Muscle of leg (tissue), 3 donors: ENCODE measurements at regions not wholly inside any gene's neighbourhood (a gene's known extent, or its start where the extent isn't known, plus 50 kb on each side); places are given as distances from the start of the nearest gene placed in this dataset.

Experiments
- DNase-seq: peaks from one replicate; pipeline ENCODE4 v3.0.0; 2013
- H3K27ac ChIP-seq: one replicate; pipeline ENCODE4 v1.5.1; 2013; ENCODE audit warnings: mild to moderate bottlenecking, low read length, control low read depth
- H3K27me3 ChIP-seq: one replicate; pipeline ENCODE4 v1.6.1; 2013; ENCODE audit warnings: low read length; ENCODE audit not compliant: control insufficient read depth, insufficient read depth
- H3K36me3 ChIP-seq: one replicate; pipeline ENCODE4 v1.6.1; 2013; ENCODE audit warnings: low read length; ENCODE audit not compliant: control insufficient read depth, insufficient read depth
- H3K4me1 ChIP-seq: one replicate; pipeline ENCODE4 v1.6.1; 2013; ENCODE audit warnings: low read length; ENCODE audit not compliant: control insufficient read depth, insufficient read depth
- H3K4me3 ChIP-seq: one replicate; pipeline ENCODE4 v1.5.1; 2013; ENCODE audit warnings: low read length, control low read depth
- H3K9me3 ChIP-seq: replicated peaks from 2 replicates; pipeline ENCODE4 v1.6.1; 2013; ENCODE audit warnings: low read depth, low read length; ENCODE audit not compliant: control insufficient read depth
- WGBS: methylation state at CpG from one replicate; pipeline ENCODE4 v1.1.5; 2013; ENCODE audit warnings: missing lambda C conversion rate; ENCODE audit not compliant: insufficient coverage; 5-methylcytosine and 5-hydroxymethylcytosine counted together

- H3K4me3 ChIP-seq, result no peak overlapping the region
- no peak overlapping the region for H3K27ac ChIP-seq
- H3K9me3 ChIP-seq, result no peaks in the 10 kb centered on the region
- no peaks in the 10 kb centered on the region for H3K27me3 ChIP-seq
- no peaks in the 10 kb centered on the region for H3K4me1 ChIP-seq
- WGBS, result no CpG with 5 or more reads among the region's 3 CpGs
- H3K36me3 ChIP-seq, result no peaks in the 10 kb centered on the region
- DNase-seq, result peak; percentile 11
Measured at GRCh38 chr11:79937676-79938334, 497.0 kb upstream of the TENM4 start.

DNA sequence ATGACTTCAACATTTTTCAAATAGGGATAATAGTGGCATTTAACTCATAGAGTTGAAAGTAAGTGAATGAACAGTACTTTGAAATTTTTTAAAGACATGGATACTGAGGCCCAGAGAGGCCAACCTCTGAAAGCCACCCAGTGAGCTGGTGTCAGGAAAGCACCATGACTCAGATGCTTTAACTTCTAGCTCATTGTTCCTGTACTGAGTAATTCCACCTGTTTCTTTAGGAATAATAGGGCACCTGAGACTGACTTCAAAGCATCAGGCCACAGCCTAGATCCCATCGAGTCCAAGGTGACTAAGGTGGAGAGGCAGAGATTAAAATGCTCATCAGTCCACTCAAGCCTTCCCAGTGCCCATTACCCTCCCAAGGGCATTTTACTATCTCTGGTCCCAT, 491.8 kb upstream of the TENM4 start:
- no peak for DNase-seq
- H3K27ac ChIP-seq, result no peak overlapping the region
- no CpG with 5 or more reads among the region's 1 CpG for WGBS
- no peaks in the 10 kb centered on the region for H3K27me3 ChIP-seq
- H3K36me3 ChIP-seq, result no peaks in the 10 kb centered on the region
- H3K9me3 ChIP-seq, result no peaks in the 10 kb centered on the region
- no peaks in the 10 kb centered on the region for H3K4me1 ChIP-seq
- H3K4me3 ChIP-seq, result no peak overlapping the region

GRCh38 chr11:79931692-79932091, 490.9 kb upstream of the TENM4 start:
- H3K36me3 ChIP-seq, result no peaks in the 10 kb centered on the region
- H3K27me3 ChIP-seq, result no peaks in the 10 kb centered on the region
- no peak overlapping the region for H3K4me3 ChIP-seq
- H3K4me1 ChIP-seq, result no peaks in the 10 kb centered on the region
- H3K27ac ChIP-seq, result no peak overlapping the region
- no peaks in the 10 kb centered on the region for H3K9me3 ChIP-seq
- no CpG with 5 or more reads among the region's 1 CpG for WGBS
- DNase-seq, result no peak

DNA sequence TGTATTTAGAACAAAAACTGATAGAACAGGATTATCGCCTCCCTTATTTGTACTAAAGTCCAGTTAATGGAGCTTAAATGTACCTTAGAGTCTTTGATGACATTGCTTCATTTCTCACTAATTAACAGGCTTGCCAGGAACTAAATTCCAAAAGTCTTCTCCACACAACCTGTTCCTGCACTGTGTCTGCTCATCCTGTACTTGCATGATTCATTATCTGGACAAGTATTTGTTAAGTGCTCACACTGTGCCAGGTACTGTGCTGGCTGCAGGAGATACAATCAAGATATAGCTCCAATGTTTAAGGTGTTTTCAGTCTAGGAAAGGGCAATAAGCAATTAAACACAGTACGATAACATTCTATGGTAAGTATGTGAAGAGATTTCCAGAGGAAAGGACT, 485.9 kb upstream of the TENM4 start:
- no peaks in the 10 kb centered on the region for H3K9me3 ChIP-seq
- no peak overlapping the region for H3K4me3 ChIP-seq
- H3K27me3 ChIP-seq, result no peaks in the 10 kb centered on the region
- H3K27ac ChIP-seq, result no peak overlapping the region
- no peak for DNase-seq
- whole genome bisulfite sequencing, result no CpG with 5 or more reads among the region's 2 CpGs
- no peaks in the 10 kb centered on the region for H3K4me1 ChIP-seq
- H3K36me3 ChIP-seq, result no peaks in the 10 kb centered on the region

DNA sequence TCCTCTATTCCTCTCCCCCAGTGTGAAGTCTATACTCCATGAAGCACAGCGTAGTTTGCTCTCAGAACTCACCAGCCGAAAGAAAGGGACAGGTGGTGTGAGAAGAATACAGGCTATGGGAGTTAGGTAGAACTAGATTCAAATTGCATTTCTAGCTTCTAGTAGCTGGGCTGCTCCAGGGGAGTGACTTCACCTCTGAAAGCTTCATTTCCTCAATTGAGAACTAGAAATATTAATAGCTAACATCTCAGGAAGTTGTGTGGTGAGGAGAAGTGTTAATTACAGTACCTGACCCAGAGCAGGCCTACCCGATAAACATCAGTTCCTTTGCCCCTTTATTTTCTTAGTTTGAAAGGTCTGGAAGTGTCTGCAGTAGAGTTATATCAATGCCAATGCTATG, 484.7 kb upstream of the TENM4 start:
- Histone ChIP-seq H3K27ac (no peak overlapping the region), H3K4me3 (no peak overlapping the region), H3K27me3 (no peaks in the 10 kb centered on the region), H3K4me1 (no peaks in the 10 kb centered on the region), H3K9me3 (no peaks in the 10 kb centered on the region), H3K36me3 (no peaks in the 10 kb centered on the region)
- DNase-seq, result no peak
- 70% methylated on average over 2 of the region's 3 CpGs for WGBS

GRCh38 chr11:79922641-79923040, 481.8 kb upstream of the TENM4 start:
- H3K27me3 ChIP-seq, result no peaks in the 10 kb centered on the region
- no peaks in the 10 kb centered on the region for H3K9me3 ChIP-seq
- DNase-seq, result no peak
- H3K27ac ChIP-seq, result no peak overlapping the region
- no peaks in the 10 kb centered on the region for H3K4me1 ChIP-seq
- no peak overlapping the region for H3K4me3 ChIP-seq
- WGBS, result no CpG with 5 or more reads among the region's 3 CpGs
- no peaks in the 10 kb centered on the region for H3K36me3 ChIP-seq

DNA sequence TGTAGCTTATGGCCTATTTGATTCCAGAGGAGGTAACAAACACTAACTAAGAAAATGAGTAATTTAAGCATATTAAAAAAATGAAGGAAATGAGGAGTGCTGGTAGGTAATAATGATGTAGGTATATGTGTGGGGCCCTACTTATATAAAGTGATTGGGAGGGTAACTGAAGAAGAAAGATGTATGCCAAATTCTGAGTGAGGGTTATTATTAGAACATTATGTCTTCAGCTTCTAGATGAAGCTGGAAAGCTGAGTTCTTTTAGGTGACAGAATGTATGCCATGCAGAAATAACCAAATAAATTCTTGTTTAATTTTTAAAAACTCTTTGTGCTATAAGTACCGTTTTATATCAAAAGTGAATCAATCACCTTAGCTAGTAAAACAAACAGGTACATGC, 479.6 kb upstream of the TENM4 start:
- DNase-seq, result no peak
- H3K36me3 ChIP-seq, result no peaks in the 10 kb centered on the region
- no peaks in the 10 kb centered on the region for H3K9me3 ChIP-seq
- H3K4me3 ChIP-seq, result no peak overlapping the region
- H3K27me3 ChIP-seq, result no peaks in the 10 kb centered on the region
- H3K27ac ChIP-seq, result no peak overlapping the region
- WGBS, result no CpG with 5 or more reads among the region's 1 CpG
- H3K4me1 ChIP-seq, result no peaks in the 10 kb centered on the region

- Histone ChIP-seq H3K4me3 (no peak overlapping the region), H3K27ac (no peak overlapping the region), H3K27me3 (no peaks in the 10 kb centered on the region), H3K4me1 (no peaks in the 10 kb centered on the region), H3K9me3 (no peaks in the 10 kb centered on the region), H3K36me3 (no peaks in the 10 kb centered on the region)
- no peak for DNase-seq
Measured at GRCh38 chr11:79919350-79919749, 478.5 kb upstream of the TENM4 start.

DNA sequence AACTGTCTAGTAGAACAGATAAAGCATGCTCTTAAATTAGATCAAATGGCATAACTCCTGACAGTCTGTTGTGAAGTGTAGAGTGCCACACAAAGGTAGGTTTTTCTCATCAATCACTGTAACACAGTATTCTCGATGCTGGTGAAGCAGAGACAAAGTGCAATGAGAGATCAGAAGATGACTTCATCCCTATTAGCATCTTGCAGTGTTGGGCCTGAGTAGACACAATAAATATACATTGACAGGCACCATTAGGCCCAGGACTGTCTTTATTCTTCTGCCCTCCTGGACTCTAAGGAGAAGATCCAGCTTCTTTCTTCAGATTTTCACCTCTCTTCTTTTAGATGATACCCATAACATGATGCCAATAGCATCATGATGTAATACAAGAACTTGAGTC, 478.0 kb upstream of the TENM4 start:
- Histone ChIP-seq H3K27me3 (no peaks in the 10 kb centered on the region), H3K9me3 (no peaks in the 10 kb centered on the region), H3K4me3 (no peak overlapping the region), H3K4me1 (no peaks in the 10 kb centered on the region), H3K36me3 (no peaks in the 10 kb centered on the region), H3K27ac (no peak overlapping the region)
- WGBS, result no CpG with 5 or more reads among the region's 1 CpG
- DNase-seq, result no peak

DNA sequence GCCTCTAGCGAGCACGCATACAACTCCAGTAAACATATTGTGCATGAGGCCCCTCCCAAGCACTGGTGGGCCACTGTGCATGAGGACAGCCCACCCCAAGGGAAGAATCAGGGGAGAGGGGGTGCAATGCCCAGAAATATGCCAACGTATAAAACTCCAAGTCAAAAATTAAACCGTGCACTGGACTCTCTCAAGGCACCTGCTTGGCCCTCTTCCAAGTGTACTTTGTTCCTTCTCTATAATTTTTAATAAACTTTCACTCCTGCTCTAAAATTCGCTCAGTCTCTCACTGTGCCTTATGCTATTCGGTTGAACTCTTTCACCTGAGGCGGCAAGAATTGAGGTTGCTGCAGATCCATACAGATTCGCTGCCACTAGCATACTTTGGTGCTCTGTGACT, 465.3 kb upstream of the TENM4 start:
- no peak for DNase-seq
- Histone ChIP-seq H3K27me3 (no peaks in the 10 kb centered on the region), H3K36me3 (no peaks in the 10 kb centered on the region), H3K27ac (no peak overlapping the region), H3K4me1 (no peaks in the 10 kb centered on the region), H3K9me3 (no peaks in the 10 kb centered on the region), H3K4me3 (no peak overlapping the region)
- WGBS, result 59% methylated on average over 4 of the region's 8 CpGs

- Histone ChIP-seq H3K36me3 (no peaks in the 10 kb centered on the region), H3K27ac (no peak overlapping the region), H3K4me1 (no peaks in the 10 kb centered on the region), H3K9me3 (no peaks in the 10 kb centered on the region), H3K4me3 (no peak overlapping the region), H3K27me3 (no peaks in the 10 kb centered on the region)
- no CpG with 5 or more reads among the region's 2 CpGs for WGBS
- DNase-seq, result peak; percentile 1
Measured at GRCh38 chr11:79902493-79902892, 461.7 kb upstream of the TENM4 start.
